ENCODE measurements at regions not wholly inside any gene's neighbourhood (a gene's known extent, or its start where the extent isn't known, plus 50 kb on each side); places are given as distances from the start of the nearest gene placed in this dataset.

- Histone ChIP-seq H3K9me3 (ENCODE audit: insufficient read depth, low read depth) (no peaks in the 10 kb centered on the region), H3K27ac (no peak overlapping the region), H3K79me2 (ENCODE audit: low read depth) (no peaks in the 10 kb centered on the region), H3F3A (ENCODE audit: insufficient read depth, low read depth) (no peaks in the 10 kb centered on the region), H3K9me2 (ENCODE audit: insufficient read depth) (no peaks in the 10 kb centered on the region), H3K27me3 (ENCODE audit: insufficient read depth, low read depth) (no peaks in the 10 kb centered on the region), H3K36me3 (ENCODE audit: low read depth) (no peaks in the 10 kb centered on the region), H3K4me2 (no peak overlapping the region), H3K4me1 (replicated peaks; ENCODE audit: insufficient read depth) (no peaks in the 10 kb centered on the region), H4K20me1 (ENCODE audit: insufficient read depth) (no peaks in the 10 kb centered on the region), H2AFZ (no peak overlapping the region), H3K4me3 (no peak overlapping the region)
- TF ChIP-seq, protein P1, sequence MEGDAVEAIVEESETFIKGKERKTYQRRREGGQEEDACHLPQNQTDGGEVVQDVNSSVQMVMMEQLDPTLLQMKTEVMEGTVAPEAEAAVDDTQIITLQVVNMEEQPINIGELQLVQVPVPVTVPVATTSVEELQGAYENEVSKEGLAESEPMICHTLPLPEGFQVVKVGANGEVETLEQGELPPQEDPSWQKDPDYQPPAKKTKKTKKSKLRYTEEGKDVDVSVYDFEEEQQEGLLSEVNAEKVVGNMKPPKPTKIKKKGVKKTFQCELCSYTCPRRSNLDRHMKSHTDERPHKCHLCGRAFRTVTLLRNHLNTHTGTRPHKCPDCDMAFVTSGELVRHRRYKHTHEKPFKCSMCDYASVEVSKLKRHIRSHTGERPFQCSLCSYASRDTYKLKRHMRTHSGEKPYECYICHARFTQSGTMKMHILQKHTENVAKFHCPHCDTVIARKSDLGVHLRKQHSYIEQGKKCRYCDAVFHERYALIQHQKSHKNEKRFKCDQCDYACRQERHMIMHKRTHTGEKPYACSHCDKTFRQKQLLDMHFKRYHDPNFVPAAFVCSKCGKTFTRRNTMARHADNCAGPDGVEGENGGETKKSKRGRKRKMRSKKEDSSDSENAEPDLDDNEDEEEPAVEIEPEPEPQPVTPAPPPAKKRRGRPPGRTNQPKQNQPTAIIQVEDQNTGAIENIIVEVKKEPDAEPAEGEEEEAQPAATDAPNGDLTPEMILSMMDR (conservative IDR thresholded peaks at IDR 0.05): no peak
- no peak for TF ChIP-seq EZH2 (IDR thresholded peaks at IDR 0.05; ENCODE audit: low read depth)
- intact Hi-C loops (cut with micrococcal nuclease; ENCODE audit: unreplicated experiment): no loop called here
- DNase-seq: no peak
- ChIA-PET CTCF (no interaction called here), POLR2A (ENCODE audit: unreplicated experiment) (no interaction called here)
- no TSS peak for BruUV-seq (replicated peaks)
Observed at GRCh38 chr4:107133965-107134653, 98.0 kb upstream of the DKK2 start.

GRCh38 chr4:107131295-107131694 lies 95.2 kb upstream of the DKK2 start:
- intact Hi-C loops (cut with micrococcal nuclease; ENCODE audit: unreplicated experiment): no loop called here
- no TSS peak for BruUV-seq (replicated peaks)
- H3K4me1 ChIP-seq (replicated peaks; ENCODE audit: insufficient read depth): no peaks in the 10 kb centered on the region
- H4K20me1 ChIP-seq (ENCODE audit: insufficient read depth): no peaks in the 10 kb centered on the region
- H2AFZ ChIP-seq: no peak overlapping the region
- H3K4me2 ChIP-seq: no peak overlapping the region
- POLR2A ChIA-PET (ENCODE audit: unreplicated experiment): no interaction called here
- no peaks in the 10 kb centered on the region for H3K36me3 ChIP-seq (ENCODE audit: low read depth)
- no peak for TF ChIP-seq EZH2 (IDR thresholded peaks at IDR 0.05; ENCODE audit: low read depth)
- TF ChIP-seq, protein P1 (conservative IDR thresholded peaks at IDR 0.05): no peak
- CTCF ChIA-PET: interaction anchor here (0.7 kb wide), 1 partner anchor 440 kb away, joined by 6 read pairs; no protein-coding TSS in a partner anchor
- H3K79me2 ChIP-seq (ENCODE audit: low read depth): no peaks in the 10 kb centered on the region
- no peaks in the 10 kb centered on the region for H3F3A ChIP-seq (ENCODE audit: insufficient read depth, low read depth)
- DNase-seq: no peak
- H3K4me3 ChIP-seq: no peak overlapping the region
- no peaks in the 10 kb centered on the region for H3K9me2 ChIP-seq (ENCODE audit: insufficient read depth)
- no peaks in the 10 kb centered on the region for H3K9me3 ChIP-seq (ENCODE audit: insufficient read depth, low read depth)
- H3K27me3 ChIP-seq (ENCODE audit: insufficient read depth, low read depth): no peaks in the 10 kb centered on the region
- no peak overlapping the region for H3K27ac ChIP-seq

- H3K4me1 ChIP-seq (replicated peaks; ENCODE audit: insufficient read depth): no peaks in the 10 kb centered on the region
- no peak overlapping the region for H3K27ac ChIP-seq
- no TSS peak for BruUV-seq (replicated peaks)
- intact Hi-C loops (cut with micrococcal nuclease; ENCODE audit: unreplicated experiment): no loop called here
- H3F3A ChIP-seq (ENCODE audit: insufficient read depth, low read depth): no peaks in the 10 kb centered on the region
- H3K4me2 ChIP-seq: no peak overlapping the region
- ChIA-PET CTCF (no interaction called here), POLR2A (ENCODE audit: unreplicated experiment) (no interaction called here)
- H3K27me3 ChIP-seq (ENCODE audit: insufficient read depth, low read depth): no peaks in the 10 kb centered on the region
- H3K4me3 ChIP-seq: no peak overlapping the region
- H4K20me1 ChIP-seq (ENCODE audit: insufficient read depth): no peaks in the 10 kb centered on the region
- H3K36me3 ChIP-seq (ENCODE audit: low read depth): no peaks in the 10 kb centered on the region
- TF ChIP-seq, protein P1 (conservative IDR thresholded peaks at IDR 0.05): no peak
- no peak for TF ChIP-seq EZH2 (IDR thresholded peaks at IDR 0.05; ENCODE audit: low read depth)
- DNase-seq: no peak
- H3K79me2 ChIP-seq (ENCODE audit: low read depth): no peaks in the 10 kb centered on the region
- no peaks in the 10 kb centered on the region for H3K9me2 ChIP-seq (ENCODE audit: insufficient read depth)
- no peaks in the 10 kb centered on the region for H3K9me3 ChIP-seq (ENCODE audit: insufficient read depth, low read depth)
- H2AFZ ChIP-seq: no peak overlapping the region
Observed at GRCh38 chr4:107130157-107130556, 94.0 kb upstream of the DKK2 start.
